Thyroid gland (tissue), 4 donors: ENCODE measurements at regions not wholly inside any gene's neighbourhood (a gene's known extent, or its start where the extent isn't known, plus 50 kb on each side); places are given as distances from the start of the nearest gene placed in this dataset.

Experiments
- CTCF ChIP-seq, 6 experiments: fragments of 200-600 bp in 3 of 6; fragments of 450-650 bp in 3 of 6; sonication (generic) in 3 of 6; IDR thresholded peaks; one replicate each; pipeline ENCODE4 v1.5.1; 2016 to 2019; ENCODE audit warnings: antibody characterized with exemption in 6 of 6, mild to moderate bottlenecking in 2 of 6, inconsistent platforms in 1 of 6, moderate library complexity in 1 of 6
- POLR2A ChIP-seq, 2 donors: fragments of 450-650 bp; IDR thresholded peaks; one replicate each; pipeline ENCODE4 v1.6.1; 2017; ENCODE audit warnings: antibody characterized with exemption in 2 of 2, mild to moderate bottlenecking in 2 of 2, moderate library complexity in 1 of 2

- TF ChIP-seq CTCF (IDR thresholded peaks at IDR 0.05) (no peak), POLR2A (IDR thresholded peaks at IDR 0.05) (no peak)
Measured at GRCh38 chr10:65565246-65565645, 1360.6 kb upstream of the LRRTM3 start.
